BE2C (cell line): ENCODE measurements at regions not wholly inside any gene's neighbourhood (a gene's known extent, or its start where the extent isn't known, plus 50 kb on each side); places are given as distances from the start of the nearest gene placed in this dataset.

Experiments
- DNase-seq: peaks from one replicate; pipeline ENCODE4 v3.0.0-alpha.2; 2020
- H3K27me3 ChIP-seq: fragments of 250-450 bp; sonication (Bioruptor Pico); 2 replicates; pipeline ENCODE4 v1.5.1; 2020; ENCODE audit warnings: mild to moderate bottlenecking
- H3K36me3 ChIP-seq: fragments of 250-450 bp; sonication (Bioruptor Pico); 2 replicates; pipeline ENCODE4 v1.5.1; 2020; ENCODE audit warnings: mild to moderate bottlenecking
- H3K4me1 ChIP-seq: fragments of 250-450 bp; sonication (Bioruptor Pico); 2 replicates; pipeline ENCODE4 v1.5.1; 2020
- H3K4me3 ChIP-seq: 2 replicates; pipeline ENCODE4 v1.5.1; 2011; ENCODE audit warnings: low read depth, low read length
- H3K9me3 ChIP-seq: fragments of 250-450 bp; sonication (Bioruptor Pico); 2 replicates; pipeline ENCODE4 v1.5.1; 2020
- TF ChIP-seq, protein P1 (sequence below): IDR thresholded peaks from 2 replicates; pipeline ENCODE4 v1.5.1; 2012; ENCODE audit warnings: mild to moderate bottlenecking, low read depth, low read length

DNA sequence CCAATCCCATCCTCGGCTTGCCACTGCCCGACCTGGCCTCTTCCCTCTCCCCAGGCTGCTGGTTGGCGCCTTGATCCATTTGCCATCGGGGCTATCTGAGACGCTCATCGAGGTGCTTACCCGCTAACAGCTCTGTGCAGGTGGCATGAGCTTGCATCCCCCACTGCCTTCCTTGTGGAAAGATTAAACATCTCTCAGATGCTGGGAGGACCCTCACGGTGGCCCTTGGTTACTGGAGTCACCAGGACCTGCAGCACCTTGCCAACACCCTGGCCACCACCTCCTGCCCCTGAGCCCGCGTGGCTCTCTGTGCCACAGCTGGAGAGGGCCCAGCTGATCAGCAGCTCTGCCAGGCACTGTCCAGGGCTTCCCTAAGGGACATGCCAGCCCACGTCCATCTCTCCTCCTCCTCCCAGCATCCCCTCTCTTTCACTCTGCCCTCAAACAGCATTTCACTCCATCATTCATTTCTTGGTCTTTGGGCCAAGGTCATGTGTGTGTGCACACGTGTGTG is 249.6 kb downstream of the RBFOX3 start:
- no peaks in the 10 kb centered on the region for H3K9me3 ChIP-seq
- TF ChIP-seq, protein P1, sequence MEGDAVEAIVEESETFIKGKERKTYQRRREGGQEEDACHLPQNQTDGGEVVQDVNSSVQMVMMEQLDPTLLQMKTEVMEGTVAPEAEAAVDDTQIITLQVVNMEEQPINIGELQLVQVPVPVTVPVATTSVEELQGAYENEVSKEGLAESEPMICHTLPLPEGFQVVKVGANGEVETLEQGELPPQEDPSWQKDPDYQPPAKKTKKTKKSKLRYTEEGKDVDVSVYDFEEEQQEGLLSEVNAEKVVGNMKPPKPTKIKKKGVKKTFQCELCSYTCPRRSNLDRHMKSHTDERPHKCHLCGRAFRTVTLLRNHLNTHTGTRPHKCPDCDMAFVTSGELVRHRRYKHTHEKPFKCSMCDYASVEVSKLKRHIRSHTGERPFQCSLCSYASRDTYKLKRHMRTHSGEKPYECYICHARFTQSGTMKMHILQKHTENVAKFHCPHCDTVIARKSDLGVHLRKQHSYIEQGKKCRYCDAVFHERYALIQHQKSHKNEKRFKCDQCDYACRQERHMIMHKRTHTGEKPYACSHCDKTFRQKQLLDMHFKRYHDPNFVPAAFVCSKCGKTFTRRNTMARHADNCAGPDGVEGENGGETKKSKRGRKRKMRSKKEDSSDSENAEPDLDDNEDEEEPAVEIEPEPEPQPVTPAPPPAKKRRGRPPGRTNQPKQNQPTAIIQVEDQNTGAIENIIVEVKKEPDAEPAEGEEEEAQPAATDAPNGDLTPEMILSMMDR, result no peak
- no peaks in the 10 kb centered on the region for H3K4me1 ChIP-seq
- H3K36me3 ChIP-seq, result no peaks in the 10 kb centered on the region
- no peak overlapping the region for H3K4me3 ChIP-seq
- DNase-seq, result no peak
- H3K27me3 ChIP-seq, result peaks cover 94% of the 10 kb centered on the region

DNA sequence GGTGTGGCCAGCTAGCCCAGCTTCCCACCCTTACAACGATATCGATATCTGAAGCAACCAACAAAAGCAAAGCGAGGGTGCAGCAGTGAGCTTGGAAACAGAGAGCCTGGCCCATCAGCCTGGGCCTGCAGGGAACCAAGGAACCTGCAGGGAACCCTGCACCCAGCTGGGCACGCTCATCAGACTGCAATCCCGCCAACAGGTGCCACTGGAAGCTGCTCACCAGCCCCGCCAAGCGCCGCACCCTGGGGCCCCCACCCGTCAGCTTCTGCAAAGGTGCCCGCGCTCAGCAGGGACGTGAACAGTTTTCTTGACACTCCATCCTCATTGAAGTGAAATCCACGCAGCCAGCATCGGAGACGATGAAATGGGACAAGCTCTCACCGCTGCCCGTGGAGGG is 250.7 kb downstream of the RBFOX3 start:
- Histone ChIP-seq H3K4me1 (no peaks in the 10 kb centered on the region), H3K27me3 (peaks cover 93% of the 10 kb centered on the region), H3K36me3 (no peaks in the 10 kb centered on the region), H3K9me3 (no peaks in the 10 kb centered on the region), H3K4me3 (no peak overlapping the region)
- DNase-seq, result no peak
- TF ChIP-seq, protein P1, result no peak

DNA sequence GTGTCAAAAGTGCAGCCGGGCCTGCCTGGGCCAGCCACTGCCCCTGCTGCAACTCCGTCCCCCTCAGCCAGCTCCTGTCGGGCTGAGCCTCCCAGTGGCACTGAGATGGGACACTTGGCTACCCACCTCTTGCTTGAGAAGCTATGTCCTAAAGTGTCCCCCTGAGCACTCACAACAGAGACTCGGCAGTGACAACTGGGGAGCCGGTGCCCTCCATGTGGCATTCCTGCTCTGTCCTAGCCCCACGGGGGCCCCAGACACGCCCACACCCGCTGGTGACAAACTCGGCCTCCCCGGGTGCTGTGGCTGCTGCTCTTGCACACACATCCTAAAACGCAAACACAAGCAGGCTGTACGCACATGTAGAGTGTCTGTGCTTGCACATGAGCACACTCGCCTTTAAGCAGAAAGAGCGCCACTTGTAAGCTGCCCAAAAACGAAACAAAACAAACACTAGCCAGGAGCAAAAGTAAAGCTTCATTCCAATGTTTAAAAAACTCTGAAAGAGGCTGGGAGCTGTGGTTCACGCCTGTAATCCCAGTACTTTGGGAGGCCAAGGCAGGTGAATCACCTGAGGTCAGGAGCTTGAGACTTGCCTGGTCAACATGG is 253.9 kb downstream of the RBFOX3 start:
- no peaks in the 10 kb centered on the region for H3K4me1 ChIP-seq
- TF ChIP-seq, protein P1, result no peak
- peaks cover 91% of the 10 kb centered on the region for H3K27me3 ChIP-seq
- H3K36me3 ChIP-seq, result no peaks in the 10 kb centered on the region
- no peak for DNase-seq
- H3K9me3 ChIP-seq, result no peaks in the 10 kb centered on the region
- no peak overlapping the region for H3K4me3 ChIP-seq

DNA sequence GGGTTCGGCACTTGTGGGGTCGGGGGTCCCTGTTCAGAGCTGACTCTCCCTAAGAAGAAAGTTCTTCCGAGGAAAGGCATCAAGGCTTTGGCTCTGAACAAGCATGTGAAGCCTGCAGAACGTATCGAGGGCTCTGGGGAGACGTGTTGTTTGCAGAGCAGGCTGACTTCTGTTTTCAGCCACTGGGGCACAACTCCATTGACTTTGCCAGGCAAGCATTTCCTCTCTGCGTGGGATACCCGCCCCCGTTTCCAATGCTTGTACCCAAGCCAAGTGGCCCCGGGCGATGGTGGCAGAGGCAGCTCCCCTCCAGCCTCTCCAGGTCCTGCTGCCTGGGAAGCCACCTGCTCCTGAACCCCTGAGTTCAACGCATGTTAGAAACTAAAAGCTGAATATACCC is 255.7 kb downstream of the RBFOX3 start:
- peaks cover 85% of the 10 kb centered on the region for H3K27me3 ChIP-seq

GRCh38 chr17:79354173-79354820 is 256.6 kb downstream of the RBFOX3 start:
- TF ChIP-seq, protein P1, result no peak
- H3K4me3 ChIP-seq, result no peak overlapping the region
- no peaks in the 10 kb centered on the region for H3K4me1 ChIP-seq
- no peaks in the 10 kb centered on the region for H3K9me3 ChIP-seq
- no peaks in the 10 kb centered on the region for H3K36me3 ChIP-seq
- H3K27me3 ChIP-seq, result peaks cover 84% of the 10 kb centered on the region
- DNase-seq, result no peak

More for the DNA sequence above, 255.7 kb downstream of the RBFOX3 start:
- no peaks in the 10 kb centered on the region for H3K36me3 ChIP-seq
- H3K9me3 ChIP-seq, result no peaks in the 10 kb centered on the region
- TF ChIP-seq, protein P1, result no peak
- no peaks in the 10 kb centered on the region for H3K4me1 ChIP-seq
- no peak for DNase-seq
- H3K4me3 ChIP-seq, result no peak overlapping the region

DNA sequence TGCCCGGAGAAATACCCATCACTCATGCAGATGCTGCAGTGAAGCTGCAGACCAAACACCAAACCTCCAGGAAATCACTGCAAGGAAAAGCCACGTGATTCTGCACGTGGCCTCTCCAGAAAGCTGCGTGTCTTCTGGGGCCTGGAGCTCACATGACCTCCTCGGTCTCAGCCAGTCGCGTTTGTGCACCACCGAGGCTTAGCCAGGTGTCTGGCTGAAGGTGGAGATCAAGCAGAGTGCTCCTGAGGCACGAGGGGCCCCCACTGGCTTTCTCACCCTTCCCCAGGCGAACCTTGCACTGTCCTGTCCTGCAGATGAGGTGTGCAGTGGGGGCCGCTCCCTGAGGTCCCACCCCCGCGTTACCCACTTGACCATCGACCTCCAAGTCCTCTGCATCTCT is 257.3 kb downstream of the RBFOX3 start:
- H3K9me3 ChIP-seq, result no peaks in the 10 kb centered on the region
- H3K27me3 ChIP-seq, result peaks cover 84% of the 10 kb centered on the region
- no peak overlapping the region for H3K4me3 ChIP-seq
- DNase-seq, result no peak
- no peaks in the 10 kb centered on the region for H3K36me3 ChIP-seq
- TF ChIP-seq, protein P1, result no peak
- H3K4me1 ChIP-seq, result no peaks in the 10 kb centered on the region
